ENCODE measurements at regions not wholly inside any gene's neighbourhood (a gene's known extent, or its start where the extent isn't known, plus 50 kb on each side); places are given as distances from the start of the nearest gene placed in this dataset.
"Not testable (repeated sequence)": the region's sequence is repeated elsewhere in the genome, so short reads cannot be mapped to it uniquely, and the experiment has no call there.

GRCh38 chr13:43946281-43946680 is 66.6 kb downstream of the LACC1 start:
- no peak for DNase-seq (ENCODE audit: low spot score)

GRCh38 chr13:43947897-43948458 is 68.3 kb downstream of the LACC1 start:
- DNase-seq (ENCODE audit: low spot score) = no peak

- no peak for DNase-seq (ENCODE audit: low spot score)
These were observed 73.7 kb downstream of the LACC1 start for GRCh38 chr13:43953370-43953769.

GRCh38 chr13:43956975-43957374 is 77.3 kb downstream of the LACC1 start:
- not testable (repeated sequence) for DNase-seq (ENCODE audit: low spot score)

- no peak for DNase-seq (ENCODE audit: low spot score)
These were observed 79.6 kb downstream of the LACC1 start for GRCh38 chr13:43959291-43959690.

GRCh38 chr13:43961909-43962308 is 82.2 kb downstream of the LACC1 start:
- DNase-seq (ENCODE audit: low spot score) = no peak

- no peak for DNase-seq (ENCODE audit: low spot score)
These were observed 84.0 kb downstream of the LACC1 start for GRCh38 chr13:43963726-43964125.

- DNase-seq (ENCODE audit: low spot score) = no peak
These were observed 85.2 kb downstream of the LACC1 start for GRCh38 chr13:43964698-43965458.

- DNase-seq (ENCODE audit: low spot score) = no peak
These were observed 85.7 kb downstream of the LACC1 start for GRCh38 chr13:43965459-43965845.

GRCh38 chr13:43968251-43968942 is 88.7 kb downstream of the LACC1 start:
- not testable (repeated sequence) for DNase-seq (ENCODE audit: low spot score)

- DNase-seq (ENCODE audit: low spot score) = not testable (repeated sequence)
These were observed 89.4 kb downstream of the LACC1 start for GRCh38 chr13:43968943-43969690.

GRCh38 chr13:43969919-43970318 is 90.2 kb downstream of the LACC1 start:
- DNase-seq (ENCODE audit: low spot score) = not testable (repeated sequence)

- not testable (repeated sequence) for DNase-seq (ENCODE audit: low spot score)
These were observed 91.0 kb downstream of the LACC1 start for GRCh38 chr13:43970520-43971242.

- not testable (repeated sequence) for DNase-seq (ENCODE audit: low spot score)
These were observed 91.6 kb downstream of the LACC1 start for GRCh38 chr13:43971324-43971723.

- DNase-seq (ENCODE audit: low spot score) = no peak
These were observed 98.2 kb downstream of the LACC1 start for GRCh38 chr13:43977911-43978310.

- DNase-seq (ENCODE audit: low spot score) = no peak
These were observed 99.0 kb downstream of the LACC1 start for GRCh38 chr13:43978688-43979087.

GRCh38 chr13:43979492-43979891 is 99.8 kb downstream of the LACC1 start:
- no peak for DNase-seq (ENCODE audit: low spot score)

- DNase-seq (ENCODE audit: low spot score) = no peak
These were observed 100.9 kb downstream of the LACC1 start for GRCh38 chr13:43980587-43980986.

- DNase-seq (ENCODE audit: low spot score) = no peak
These were observed 101.4 kb downstream of the LACC1 start for GRCh38 chr13:43981091-43981490.

- no peak for DNase-seq (ENCODE audit: low spot score)
These were observed 102.0 kb downstream of the LACC1 start for GRCh38 chr13:43981512-43982301.

GRCh38 chr13:43983373-43983772 is 103.7 kb downstream of the LACC1 start:
- no peak for DNase-seq (ENCODE audit: low spot score)

All from pons (tissue), 1 donor.